ENCODE measurements at regions not wholly inside any gene's neighbourhood (a gene's known extent, or its start where the extent isn't known, plus 50 kb on each side); places are given as distances from the start of the nearest gene placed in this dataset.

GRCh38 chr18:55983433-55983832 lies 395.4 kb upstream of the TCF4 start:
- TF ChIP-seq, protein P1, sequence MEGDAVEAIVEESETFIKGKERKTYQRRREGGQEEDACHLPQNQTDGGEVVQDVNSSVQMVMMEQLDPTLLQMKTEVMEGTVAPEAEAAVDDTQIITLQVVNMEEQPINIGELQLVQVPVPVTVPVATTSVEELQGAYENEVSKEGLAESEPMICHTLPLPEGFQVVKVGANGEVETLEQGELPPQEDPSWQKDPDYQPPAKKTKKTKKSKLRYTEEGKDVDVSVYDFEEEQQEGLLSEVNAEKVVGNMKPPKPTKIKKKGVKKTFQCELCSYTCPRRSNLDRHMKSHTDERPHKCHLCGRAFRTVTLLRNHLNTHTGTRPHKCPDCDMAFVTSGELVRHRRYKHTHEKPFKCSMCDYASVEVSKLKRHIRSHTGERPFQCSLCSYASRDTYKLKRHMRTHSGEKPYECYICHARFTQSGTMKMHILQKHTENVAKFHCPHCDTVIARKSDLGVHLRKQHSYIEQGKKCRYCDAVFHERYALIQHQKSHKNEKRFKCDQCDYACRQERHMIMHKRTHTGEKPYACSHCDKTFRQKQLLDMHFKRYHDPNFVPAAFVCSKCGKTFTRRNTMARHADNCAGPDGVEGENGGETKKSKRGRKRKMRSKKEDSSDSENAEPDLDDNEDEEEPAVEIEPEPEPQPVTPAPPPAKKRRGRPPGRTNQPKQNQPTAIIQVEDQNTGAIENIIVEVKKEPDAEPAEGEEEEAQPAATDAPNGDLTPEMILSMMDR (IDR thresholded peaks at IDR 0.05; ENCODE audit: borderline replicate concordance, extremely low read depth, low read length, poor library complexity, severe bottlenecking): no peak
- TF ChIP-seq EZH2 (IDR thresholded peaks at IDR 0.05; ENCODE audit: borderline replicate concordance, low read depth, low read length, severe bottlenecking): no peak
